Fibroblast of villous mesenchyme (primary cell): ENCODE measurements at regions not wholly inside any gene's neighbourhood (a gene's known extent, or its start where the extent isn't known, plus 50 kb on each side); places are given as distances from the start of the nearest gene placed in this dataset.

ENCODE experiments used
- DNase-seq: peaks from one replicate; pipeline ENCODE4 v3.0.0-alpha.2; 2010; ENCODE audit warnings: low read depth
- H3K4me3 ChIP-seq: 2 replicates; pipeline ENCODE4 v1.5.1; 2011; ENCODE audit warnings: low read depth, mild to moderate bottlenecking, low read length
- CTCF ChIP-seq: IDR thresholded peaks from 2 replicates; pipeline ENCODE4 v1.5.1; 2012; ENCODE audit warnings: low read depth, mild to moderate bottlenecking, low read length; ENCODE audit not compliant: insufficient read depth

- H3K4me3 ChIP-seq = no peak overlapping the region
- DNase-seq = no peak
- no peak for TF ChIP-seq CTCF
Measured at GRCh38 chr5:176171171-176171760, 67.0 kb upstream of the SIMC1 start.

GRCh38 chr5:176172246-176172645, 66.0 kb upstream of the SIMC1 start:
- TF ChIP-seq CTCF = no peak
- no peak for DNase-seq
- no peak overlapping the region for H3K4me3 ChIP-seq

- no peak overlapping the region for H3K4me3 ChIP-seq
- DNase-seq = no peak
- TF ChIP-seq CTCF = no peak
Measured at GRCh38 chr5:176173647-176174046, 64.6 kb upstream of the SIMC1 start.

- no peak for TF ChIP-seq CTCF
- no peak overlapping the region for H3K4me3 ChIP-seq
- DNase-seq = no peak
Measured at GRCh38 chr5:176174345-176175025, 63.7 kb upstream of the SIMC1 start.

GRCh38 chr5:176175101-176175852, 62.9 kb upstream of the SIMC1 start:
- no peak for DNase-seq
- no peak for TF ChIP-seq CTCF
- H3K4me3 ChIP-seq = no peak overlapping the region

GRCh38 chr5:176176231-176176630, 62.0 kb upstream of the SIMC1 start:
- no peak for DNase-seq
- no peak for TF ChIP-seq CTCF
- no peak overlapping the region for H3K4me3 ChIP-seq
